ENCODE measurements at regions not wholly inside any gene's neighbourhood (a gene's known extent, or its start where the extent isn't known, plus 50 kb on each side); places are given as distances from the start of the nearest gene placed in this dataset.

DNA sequence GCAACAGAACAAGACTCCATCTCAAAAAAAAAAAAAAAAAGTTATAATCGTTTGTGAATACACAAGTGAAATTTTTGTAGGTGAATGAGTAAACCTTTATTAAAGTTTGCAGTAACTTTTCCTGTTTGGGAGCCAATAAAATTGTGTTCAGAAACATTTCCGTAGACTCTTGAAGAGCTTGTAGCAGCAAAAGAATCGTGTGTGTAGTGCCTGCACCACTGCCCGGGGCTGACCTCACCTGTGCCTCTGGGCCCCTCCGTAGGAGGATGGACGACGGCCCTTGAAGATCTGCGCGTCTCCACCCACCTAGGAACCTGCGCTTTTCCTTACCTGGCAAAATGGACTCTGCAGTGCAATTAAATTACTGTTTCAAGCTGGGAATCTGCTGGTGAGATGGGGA, 366.0 kb downstream of the THBS2 start:
- Histone ChIP-seq H3K4me1 (ENCODE audit: insufficient read depth, insufficient read length) (no peaks in the 10 kb centered on the region), H3K4me3 (ENCODE audit: insufficient read length, low read depth) (no peak overlapping the region), H3K9me3 (ENCODE audit: insufficient read depth, low read length) (no peaks in the 10 kb centered on the region; the same call in 1 of the 2 replicates), H3K36me3 (ENCODE audit: insufficient read depth, insufficient read length, low read length) (no peaks in the 10 kb centered on the region), H3K9ac (ENCODE audit: insufficient read length, low read depth) (no peak overlapping the region), H3K27me3 (ENCODE audit: insufficient read depth, insufficient read length) (peaks cover 12% of the 10 kb centered on the region)
- TF ChIP-seq YY1 (IDR thresholded peaks at IDR 0.05; ENCODE audit: insufficient read depth, insufficient read length) (no peak), ZNF274 (IDR thresholded peaks at IDR 0.05; ENCODE audit: low read depth, low read length) (no peak), SUZ12 (IDR thresholded peaks at IDR 0.05; ENCODE audit: extremely low read depth, insufficient read depth, insufficient read length) (no peak)
- no peak for DNase-seq (ENCODE audit: low read depth, low spot score)

DNA sequence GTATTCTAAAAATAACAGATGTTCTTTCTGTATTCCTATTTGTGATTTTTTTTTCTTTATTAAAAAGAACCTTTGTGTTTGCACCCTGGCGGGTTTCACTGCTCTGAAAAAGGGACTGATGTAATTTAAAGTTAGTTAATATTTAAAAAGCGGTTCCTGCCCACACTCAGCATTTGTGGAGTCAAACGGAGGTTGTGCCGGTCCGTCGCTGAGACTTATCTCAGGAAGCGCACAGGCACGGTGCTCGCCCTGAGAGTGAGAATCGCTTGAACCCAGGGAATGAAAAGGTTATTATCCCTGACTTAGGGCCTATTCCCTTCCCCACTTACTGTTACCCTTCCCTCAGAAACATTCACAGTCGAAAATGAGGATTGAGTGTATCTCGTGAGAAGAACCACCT, 366.7 kb downstream of the THBS2 start:
- TF ChIP-seq YY1 (IDR thresholded peaks at IDR 0.05; ENCODE audit: insufficient read depth, insufficient read length): no peak
- no peak for TF ChIP-seq ZNF274 (IDR thresholded peaks at IDR 0.05; ENCODE audit: low read depth, low read length)
- TF ChIP-seq SUZ12 (IDR thresholded peaks at IDR 0.05; ENCODE audit: extremely low read depth, insufficient read depth, insufficient read length): no peak
- H3K4me3 ChIP-seq (ENCODE audit: insufficient read length, low read depth): no peak overlapping the region
- DNase-seq (ENCODE audit: low read depth, low spot score): no peak
- no peak overlapping the region for H3K9ac ChIP-seq (ENCODE audit: insufficient read length, low read depth)
- no peaks in the 10 kb centered on the region; the same call in 1 of the 2 replicates for H3K9me3 ChIP-seq (ENCODE audit: insufficient read depth, low read length)
- no peaks in the 10 kb centered on the region for H3K36me3 ChIP-seq (ENCODE audit: insufficient read depth, insufficient read length, low read length)
- peaks cover 12% of the 10 kb centered on the region for H3K27me3 ChIP-seq (ENCODE audit: insufficient read depth, insufficient read length)
- H3K4me1 ChIP-seq (ENCODE audit: insufficient read depth, insufficient read length): no peaks in the 10 kb centered on the region

DNA sequence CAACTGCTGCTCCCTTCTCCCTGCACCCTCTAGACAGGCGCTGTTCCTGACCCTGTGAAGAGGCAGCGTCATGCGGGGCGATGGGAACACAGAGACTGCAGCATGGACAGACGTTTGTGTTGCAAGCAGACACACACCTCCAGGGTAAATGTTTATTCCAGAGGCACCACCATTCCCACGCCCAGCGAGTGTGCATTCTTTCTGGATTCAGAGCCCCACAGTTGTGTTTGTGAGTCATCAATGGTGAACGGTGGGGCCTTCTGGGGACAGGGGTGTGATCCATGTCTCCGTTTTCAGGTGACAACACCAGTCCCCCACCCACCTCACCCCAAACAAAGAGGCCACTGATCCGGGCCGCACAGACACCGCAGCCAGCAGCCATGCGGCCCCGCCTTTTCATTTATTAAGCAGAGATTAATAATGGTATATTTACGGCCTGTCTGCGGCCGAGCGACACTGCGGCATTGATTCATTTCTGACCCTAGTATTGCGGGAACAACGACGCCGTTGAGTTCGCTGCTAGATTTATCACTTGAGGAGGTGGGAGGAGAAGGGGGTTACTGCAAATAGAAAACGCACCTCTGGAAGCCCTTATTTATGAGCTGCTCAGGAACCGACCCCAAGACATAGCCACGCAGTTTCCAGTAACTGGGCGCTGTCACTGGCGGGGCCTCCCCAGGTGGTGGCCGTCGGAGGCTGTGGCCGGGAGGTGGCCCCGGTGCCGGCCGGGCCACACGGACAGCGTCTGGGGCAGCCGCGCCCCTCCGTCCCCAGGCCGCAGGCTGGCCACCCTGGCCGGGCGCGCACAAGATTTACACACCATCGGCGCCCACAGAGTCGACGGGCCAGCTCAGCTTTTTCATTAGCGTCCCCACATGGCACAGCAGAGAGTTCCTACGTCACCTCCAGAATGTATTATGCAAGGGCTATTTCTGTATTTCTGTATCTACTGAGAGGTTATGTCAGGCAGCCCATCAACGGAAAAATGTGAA, 367.6 kb downstream of the THBS2 start:
- TF ChIP-seq ZNF274 (IDR thresholded peaks at IDR 0.05; ENCODE audit: low read depth, low read length) (no peak), SUZ12 (IDR thresholded peaks at IDR 0.05; ENCODE audit: extremely low read depth, insufficient read depth, insufficient read length) (no peak), YY1 (IDR thresholded peaks at IDR 0.05; ENCODE audit: insufficient read depth, insufficient read length) (no peak)
- no peaks in the 10 kb centered on the region; the same call in 1 of the 2 replicates for H3K9me3 ChIP-seq (ENCODE audit: insufficient read depth, low read length)
- no peaks in the 10 kb centered on the region for H3K36me3 ChIP-seq (ENCODE audit: insufficient read depth, insufficient read length, low read length)
- DNase-seq (ENCODE audit: low read depth, low spot score): no peak
- no peaks in the 10 kb centered on the region for H3K4me1 ChIP-seq (ENCODE audit: insufficient read depth, insufficient read length)
- H3K27me3 ChIP-seq (ENCODE audit: insufficient read depth, insufficient read length): peaks cover 12% of the 10 kb centered on the region
- H3K9ac ChIP-seq (ENCODE audit: insufficient read length, low read depth): no peak overlapping the region
- H3K4me3 ChIP-seq (ENCODE audit: insufficient read length, low read depth): no peak overlapping the region

DNA sequence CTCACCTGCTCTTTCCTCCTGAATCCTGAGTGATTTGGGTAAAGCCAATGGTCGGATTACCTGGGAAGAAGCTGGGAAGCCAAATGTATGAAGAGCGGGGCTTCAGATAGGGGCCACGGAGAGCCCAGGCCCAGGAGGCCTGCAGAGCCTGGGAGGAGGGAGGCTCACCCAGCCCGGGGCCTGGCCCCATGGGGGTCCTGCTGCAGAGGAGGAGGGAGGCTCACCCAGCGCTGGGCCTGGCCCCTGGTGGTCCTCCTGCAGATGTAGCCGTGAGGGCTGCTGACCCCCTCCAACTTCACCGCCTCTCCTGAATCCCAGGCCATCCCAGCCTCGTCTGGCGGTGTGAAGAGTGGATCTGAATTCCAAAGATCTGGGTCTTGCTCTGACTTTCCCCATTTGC, 368.4 kb downstream of the THBS2 start:
- H3K4me3 ChIP-seq (ENCODE audit: insufficient read length, low read depth): no peak overlapping the region
- no peak for DNase-seq (ENCODE audit: low read depth, low spot score)
- no peaks in the 10 kb centered on the region for H3K4me1 ChIP-seq (ENCODE audit: insufficient read depth, insufficient read length)
- H3K27me3 ChIP-seq (ENCODE audit: insufficient read depth, insufficient read length): peaks cover 12% of the 10 kb centered on the region
- H3K36me3 ChIP-seq (ENCODE audit: insufficient read depth, insufficient read length, low read length): no peaks in the 10 kb centered on the region
- TF ChIP-seq ZNF274 (IDR thresholded peaks at IDR 0.05; ENCODE audit: low read depth, low read length) (no peak), YY1 (IDR thresholded peaks at IDR 0.05; ENCODE audit: insufficient read depth, insufficient read length) (no peak), SUZ12 (IDR thresholded peaks at IDR 0.05; ENCODE audit: extremely low read depth, insufficient read depth, insufficient read length) (no peak)
- no peaks in the 10 kb centered on the region; the same call in 1 of the 2 replicates for H3K9me3 ChIP-seq (ENCODE audit: insufficient read depth, low read length)
- H3K9ac ChIP-seq (ENCODE audit: insufficient read length, low read depth): no peak overlapping the region

DNA sequence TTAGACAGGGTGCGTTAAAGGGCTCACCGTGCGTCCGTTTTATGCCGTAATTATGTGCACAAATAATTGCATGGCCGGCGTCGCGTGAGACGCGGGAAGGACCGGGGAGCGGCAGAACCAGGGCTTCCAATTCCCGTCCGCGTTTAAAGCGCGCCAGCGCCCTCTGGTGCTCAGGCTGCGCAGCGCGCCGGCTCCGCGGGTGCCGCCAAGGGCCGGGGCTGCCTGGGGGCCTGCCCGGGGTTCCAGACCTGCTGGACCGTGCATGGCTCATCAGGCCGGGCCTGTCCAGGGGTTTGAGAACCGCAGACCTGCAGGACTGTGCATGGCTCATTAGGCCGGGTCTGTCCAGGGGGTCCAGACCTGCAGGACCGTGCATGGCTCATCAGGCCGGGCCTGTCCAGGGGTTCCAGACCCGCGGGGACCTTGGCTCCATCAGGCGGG, 369.0 kb downstream of the THBS2 start:
- TF ChIP-seq SUZ12 (IDR thresholded peaks at IDR 0.05; ENCODE audit: extremely low read depth, insufficient read depth, insufficient read length): no peak
- no peak for TF ChIP-seq ZNF274 (IDR thresholded peaks at IDR 0.05; ENCODE audit: low read depth, low read length)
- no peak for TF ChIP-seq YY1 (IDR thresholded peaks at IDR 0.05; ENCODE audit: insufficient read depth, insufficient read length)
- peak; percentile 49 for DNase-seq (ENCODE audit: low read depth, low spot score)
- H3K4me1 ChIP-seq (ENCODE audit: insufficient read depth, insufficient read length): no peaks in the 10 kb centered on the region
- H3K9ac ChIP-seq (ENCODE audit: insufficient read length, low read depth): no peak overlapping the region
- H3K4me3 ChIP-seq (ENCODE audit: insufficient read length, low read depth): no peak overlapping the region
- no peaks in the 10 kb centered on the region; the same call in 1 of the 2 replicates for H3K9me3 ChIP-seq (ENCODE audit: insufficient read depth, low read length)
- peaks cover 12% of the 10 kb centered on the region for H3K27me3 ChIP-seq (ENCODE audit: insufficient read depth, insufficient read length)
- no peaks in the 10 kb centered on the region for H3K36me3 ChIP-seq (ENCODE audit: insufficient read depth, insufficient read length, low read length)

DNA sequence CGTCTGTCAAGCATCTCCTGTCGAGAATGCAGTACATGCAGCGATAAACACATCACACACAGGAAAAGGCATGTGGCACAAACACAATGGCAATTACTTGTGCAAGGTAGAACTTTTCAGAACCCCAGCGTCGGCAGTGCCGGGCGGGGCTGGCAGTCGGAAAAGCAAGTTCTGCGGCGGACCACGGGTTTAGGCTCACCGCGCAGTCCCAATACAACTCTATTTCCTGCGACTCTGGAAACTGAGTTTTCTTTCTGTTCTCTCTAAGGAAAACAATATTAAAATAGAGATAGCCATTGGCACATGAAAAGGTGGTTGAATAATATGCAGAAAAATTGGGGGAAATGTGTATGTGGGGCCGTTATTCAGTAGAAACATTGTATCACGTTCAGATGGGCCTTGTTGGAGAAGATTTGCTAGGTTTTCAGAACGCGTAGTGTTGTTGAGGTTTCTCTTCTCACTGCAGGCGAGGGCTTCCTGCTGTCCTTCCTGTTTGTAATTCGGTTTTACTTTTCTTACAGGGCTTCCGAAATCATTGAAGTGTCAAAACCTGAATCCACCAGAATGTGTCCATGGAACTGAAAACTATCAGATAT, 369.5 kb downstream of the THBS2 start:
- H3K9me3 ChIP-seq (ENCODE audit: insufficient read depth, low read length): no peaks in the 10 kb centered on the region; the same call in 1 of the 2 replicates

More for the DNA sequence above, 369.5 kb downstream of the THBS2 start:
- Histone ChIP-seq H3K4me3 (ENCODE audit: insufficient read length, low read depth) (no peak overlapping the region), H3K27me3 (ENCODE audit: insufficient read depth, insufficient read length) (peaks cover 12% of the 10 kb centered on the region), H3K9ac (ENCODE audit: insufficient read length, low read depth) (no peak overlapping the region), H3K36me3 (ENCODE audit: insufficient read depth, insufficient read length, low read length) (no peaks in the 10 kb centered on the region), H3K4me1 (ENCODE audit: insufficient read depth, insufficient read length) (no peaks in the 10 kb centered on the region)
- TF ChIP-seq ZNF274 (IDR thresholded peaks at IDR 0.05; ENCODE audit: low read depth, low read length) (no peak), YY1 (IDR thresholded peaks at IDR 0.05; ENCODE audit: insufficient read depth, insufficient read length) (no peak), SUZ12 (IDR thresholded peaks at IDR 0.05; ENCODE audit: extremely low read depth, insufficient read depth, insufficient read length) (no peak)
- no peak for DNase-seq (ENCODE audit: low read depth, low spot score)
